GM21515 (cell line): ENCODE measurements at regions not wholly inside any gene's neighbourhood (a gene's known extent, or its start where the extent isn't known, plus 50 kb on each side); places are given as distances from the start of the nearest gene placed in this dataset.
"Not testable (repeated sequence)": the region's sequence is repeated elsewhere in the genome, so short reads cannot be mapped to it uniquely, and the experiment has no call there.

Experiments used
- ATAC-seq: cut with Tn5 transposase; IDR thresholded peaks from one replicate; pipeline ENCODE4 v1.9.1; 2021; ENCODE audit not compliant: unreplicated experiment

- ATAC-seq = not testable (repeated sequence)
Observed at GRCh38 chr6:57860481-57861315, 543.3 kb downstream of the PRIM2 start.

- not testable (repeated sequence) for ATAC-seq
Observed at GRCh38 chr6:57870083-57870482, 552.7 kb downstream of the PRIM2 start.

GRCh38 chr6:57873424-57873823 lies 556.0 kb downstream of the PRIM2 start:
- not testable (repeated sequence) for ATAC-seq

- not testable (repeated sequence) for ATAC-seq
Observed at GRCh38 chr6:57876659-57877058, 559.2 kb downstream of the PRIM2 start.

- not testable (repeated sequence) for ATAC-seq
Observed at GRCh38 chr6:57877729-57878128, 560.3 kb downstream of the PRIM2 start.

- not testable (repeated sequence) for ATAC-seq
Observed at GRCh38 chr6:57878792-57879191, 561.4 kb downstream of the PRIM2 start.

GRCh38 chr6:57898850-57899249 lies 581.4 kb downstream of the PRIM2 start:
- not testable (repeated sequence) for ATAC-seq

- ATAC-seq = not testable (repeated sequence)
Observed at GRCh38 chr6:57900687-57901399, 583.4 kb downstream of the PRIM2 start.

GRCh38 chr6:57901445-57901844 lies 584.0 kb downstream of the PRIM2 start:
- not testable (repeated sequence) for ATAC-seq

GRCh38 chr6:57904356-57904755 lies 586.9 kb downstream of the PRIM2 start:
- ATAC-seq = not testable (repeated sequence)

- ATAC-seq = not testable (repeated sequence)
Observed at GRCh38 chr6:57915300-57915699, 597.9 kb downstream of the PRIM2 start.

GRCh38 chr6:57942966-57943365 lies 625.5 kb downstream of the PRIM2 start:
- not testable (repeated sequence) for ATAC-seq

GRCh38 chr6:57946084-57946768 lies 628.8 kb downstream of the PRIM2 start:
- not testable (repeated sequence) for ATAC-seq

GRCh38 chr6:57946769-57947091 lies 629.3 kb downstream of the PRIM2 start:
- not testable (repeated sequence) for ATAC-seq

GRCh38 chr6:57948481-57948880 lies 631.1 kb downstream of the PRIM2 start:
- not testable (repeated sequence) for ATAC-seq

- not testable (repeated sequence) for ATAC-seq
Observed at GRCh38 chr6:57950430-57950829, 633.0 kb downstream of the PRIM2 start.

GRCh38 chr6:57966757-57967156 lies 649.3 kb downstream of the PRIM2 start:
- not testable (repeated sequence) for ATAC-seq

GRCh38 chr6:57971956-57972355 lies 654.5 kb downstream of the PRIM2 start:
- not testable (repeated sequence) for ATAC-seq

- ATAC-seq = no peak
Observed at GRCh38 chr6:57974653-57975052, 657.2 kb downstream of the PRIM2 start.

- not testable (repeated sequence) for ATAC-seq
Observed at GRCh38 chr6:57975127-57975526, 657.7 kb downstream of the PRIM2 start.

- not testable (repeated sequence) for ATAC-seq
Observed at GRCh38 chr6:57976371-57976770, 658.9 kb downstream of the PRIM2 start.
